ENCODE measurements at regions not wholly inside any gene's neighbourhood (a gene's known extent, or its start where the extent isn't known, plus 50 kb on each side); places are given as distances from the start of the nearest gene placed in this dataset.

GRCh38 chr4:29983890-29984289 is 736.3 kb upstream of the PCDH7 start:
- Histone ChIP-seq H3K4me1 (ENCODE audit: insufficient read depth, insufficient read length) (no peaks in the 10 kb centered on the region), H3K4me3 (ENCODE audit: insufficient read length, low read depth) (no peak overlapping the region), H3K9ac (ENCODE audit: insufficient read length, low read depth) (no peak overlapping the region), H3K27me3 (ENCODE audit: insufficient read depth, insufficient read length) (no peaks in the 10 kb centered on the region), H3K9me3 (ENCODE audit: insufficient read depth, low read length) (no peaks in the 10 kb centered on the region), H3K36me3 (ENCODE audit: insufficient read depth, insufficient read length, low read length) (no peaks in the 10 kb centered on the region)
- no peak for DNase-seq (ENCODE audit: low read depth, low spot score)
- TF ChIP-seq SUZ12 (IDR thresholded peaks at IDR 0.05; ENCODE audit: extremely low read depth, insufficient read depth, insufficient read length), result no peak
- no peak for TF ChIP-seq ZNF274 (IDR thresholded peaks at IDR 0.05; ENCODE audit: low read depth, low read length)
- TF ChIP-seq YY1 (IDR thresholded peaks at IDR 0.05; ENCODE audit: insufficient read depth, insufficient read length), result no peak

GRCh38 chr4:30001628-30002027 is 718.5 kb upstream of the PCDH7 start:
- Histone ChIP-seq H3K4me1 (ENCODE audit: insufficient read depth, insufficient read length) (no peaks in the 10 kb centered on the region), H3K9me3 (ENCODE audit: insufficient read depth, low read length) (no peaks in the 10 kb centered on the region), H3K9ac (ENCODE audit: insufficient read length, low read depth) (no peak overlapping the region), H3K36me3 (ENCODE audit: insufficient read depth, insufficient read length, low read length) (no peaks in the 10 kb centered on the region), H3K4me3 (ENCODE audit: insufficient read length, low read depth) (no peak overlapping the region), H3K27me3 (ENCODE audit: insufficient read depth, insufficient read length) (no peaks in the 10 kb centered on the region)
- DNase-seq (ENCODE audit: low read depth, low spot score), result no peak
- TF ChIP-seq ZNF274 (IDR thresholded peaks at IDR 0.05; ENCODE audit: low read depth, low read length) (no peak), YY1 (IDR thresholded peaks at IDR 0.05; ENCODE audit: insufficient read depth, insufficient read length) (no peak), SUZ12 (IDR thresholded peaks at IDR 0.05; ENCODE audit: extremely low read depth, insufficient read depth, insufficient read length) (no peak)

GRCh38 chr4:30002341-30002740 is 717.8 kb upstream of the PCDH7 start:
- no peak for DNase-seq (ENCODE audit: low read depth, low spot score)
- no peaks in the 10 kb centered on the region for H3K9me3 ChIP-seq (ENCODE audit: insufficient read depth, low read length)
- H3K27me3 ChIP-seq (ENCODE audit: insufficient read depth, insufficient read length), result no peaks in the 10 kb centered on the region
- no peaks in the 10 kb centered on the region for H3K36me3 ChIP-seq (ENCODE audit: insufficient read depth, insufficient read length, low read length)
- no peak for TF ChIP-seq YY1 (IDR thresholded peaks at IDR 0.05; ENCODE audit: insufficient read depth, insufficient read length)
- no peak for TF ChIP-seq SUZ12 (IDR thresholded peaks at IDR 0.05; ENCODE audit: extremely low read depth, insufficient read depth, insufficient read length)
- no peak for TF ChIP-seq ZNF274 (IDR thresholded peaks at IDR 0.05; ENCODE audit: low read depth, low read length)
- no peaks in the 10 kb centered on the region for H3K4me1 ChIP-seq (ENCODE audit: insufficient read depth, insufficient read length)
- no peak overlapping the region for H3K9ac ChIP-seq (ENCODE audit: insufficient read length, low read depth)
- no peak overlapping the region for H3K4me3 ChIP-seq (ENCODE audit: insufficient read length, low read depth)

- no peak for TF ChIP-seq YY1 (IDR thresholded peaks at IDR 0.05; ENCODE audit: insufficient read depth, insufficient read length)
- no peak for TF ChIP-seq SUZ12 (IDR thresholded peaks at IDR 0.05; ENCODE audit: extremely low read depth, insufficient read depth, insufficient read length)
- no peak for TF ChIP-seq ZNF274 (IDR thresholded peaks at IDR 0.05; ENCODE audit: low read depth, low read length)
- no peak overlapping the region for H3K4me3 ChIP-seq (ENCODE audit: insufficient read length, low read depth)
Measured at GRCh38 chr4:30005995-30006394, 714.2 kb upstream of the PCDH7 start.

GRCh38 chr4:30024526-30024925 is 695.6 kb upstream of the PCDH7 start:
- Histone ChIP-seq H3K36me3 (ENCODE audit: insufficient read depth, insufficient read length, low read length) (no peaks in the 10 kb centered on the region), H3K27me3 (ENCODE audit: insufficient read depth, insufficient read length) (no peaks in the 10 kb centered on the region), H3K9ac (ENCODE audit: insufficient read length, low read depth) (no peak overlapping the region), H3K4me3 (ENCODE audit: insufficient read length, low read depth) (no peak overlapping the region), H3K9me3 (ENCODE audit: insufficient read depth, low read length) (no peaks in the 10 kb centered on the region), H3K4me1 (ENCODE audit: insufficient read depth, insufficient read length) (no peaks in the 10 kb centered on the region)
- no peak for TF ChIP-seq YY1 (IDR thresholded peaks at IDR 0.05; ENCODE audit: insufficient read depth, insufficient read length)
- TF ChIP-seq ZNF274 (IDR thresholded peaks at IDR 0.05; ENCODE audit: low read depth, low read length), result no peak
- TF ChIP-seq SUZ12 (IDR thresholded peaks at IDR 0.05; ENCODE audit: extremely low read depth, insufficient read depth, insufficient read length), result no peak
- DNase-seq (ENCODE audit: low read depth, low spot score), result no peak

More at GRCh38 chr4:30005995-30006394, 714.2 kb upstream of the PCDH7 start:
- Histone ChIP-seq H3K9me3 (ENCODE audit: insufficient read depth, low read length) (no peaks in the 10 kb centered on the region), H3K36me3 (ENCODE audit: insufficient read depth, insufficient read length, low read length) (no peaks in the 10 kb centered on the region), H3K4me1 (ENCODE audit: insufficient read depth, insufficient read length) (no peaks in the 10 kb centered on the region), H3K27me3 (ENCODE audit: insufficient read depth, insufficient read length) (no peaks in the 10 kb centered on the region), H3K9ac (ENCODE audit: insufficient read length, low read depth) (no peak overlapping the region)
- DNase-seq (ENCODE audit: low read depth, low spot score), result no peak

GRCh38 chr4:30028826-30029225 is 691.3 kb upstream of the PCDH7 start:
- H3K4me1 ChIP-seq (ENCODE audit: insufficient read depth, insufficient read length), result no peaks in the 10 kb centered on the region
- no peaks in the 10 kb centered on the region for H3K9me3 ChIP-seq (ENCODE audit: insufficient read depth, low read length)
- no peaks in the 10 kb centered on the region for H3K27me3 ChIP-seq (ENCODE audit: insufficient read depth, insufficient read length)
- H3K9ac ChIP-seq (ENCODE audit: insufficient read length, low read depth), result no peak overlapping the region
- no peak for DNase-seq (ENCODE audit: low read depth, low spot score)
- no peak overlapping the region for H3K4me3 ChIP-seq (ENCODE audit: insufficient read length, low read depth)
- H3K36me3 ChIP-seq (ENCODE audit: insufficient read depth, insufficient read length, low read length), result no peaks in the 10 kb centered on the region
- TF ChIP-seq YY1 (IDR thresholded peaks at IDR 0.05; ENCODE audit: insufficient read depth, insufficient read length) (no peak), ZNF274 (IDR thresholded peaks at IDR 0.05; ENCODE audit: low read depth, low read length) (no peak), SUZ12 (IDR thresholded peaks at IDR 0.05; ENCODE audit: extremely low read depth, insufficient read depth, insufficient read length) (no peak)

- DNase-seq (ENCODE audit: low read depth, low spot score), result no peak
- H3K4me3 ChIP-seq (ENCODE audit: insufficient read length, low read depth), result no peak overlapping the region
- H3K9me3 ChIP-seq (ENCODE audit: insufficient read depth, low read length), result no peaks in the 10 kb centered on the region
- H3K9ac ChIP-seq (ENCODE audit: insufficient read length, low read depth), result no peak overlapping the region
- no peaks in the 10 kb centered on the region for H3K27me3 ChIP-seq (ENCODE audit: insufficient read depth, insufficient read length)
- TF ChIP-seq ZNF274 (IDR thresholded peaks at IDR 0.05; ENCODE audit: low read depth, low read length), result no peak
- TF ChIP-seq YY1 (IDR thresholded peaks at IDR 0.05; ENCODE audit: insufficient read depth, insufficient read length), result no peak
- no peak for TF ChIP-seq SUZ12 (IDR thresholded peaks at IDR 0.05; ENCODE audit: extremely low read depth, insufficient read depth, insufficient read length)
- H3K36me3 ChIP-seq (ENCODE audit: insufficient read depth, insufficient read length, low read length), result no peaks in the 10 kb centered on the region
- H3K4me1 ChIP-seq (ENCODE audit: insufficient read depth, insufficient read length), result no peaks in the 10 kb centered on the region
Measured at GRCh38 chr4:30056016-30056766, 664.0 kb upstream of the PCDH7 start.
